T-helper 2 cell (primary cell): ENCODE measurements at regions not wholly inside any gene's neighbourhood (a gene's known extent, or its start where the extent isn't known, plus 50 kb on each side); places are given as distances from the start of the nearest gene placed in this dataset.
A peak's percentile ranks its signal among the peaks of the same experiment; 100 is the strongest.

Source experiments
- DNase-seq, 5 experiments: peaks; one replicate each; pipeline versions ENCODE4 v3.0.0 to v3.0.0-alpha.2; 2012 to 2022

GRCh38 chr1:234684856-234685255 lies 74.9 kb upstream of the IRF2BP2 start:
- no peak for DNase-seq

DNA sequence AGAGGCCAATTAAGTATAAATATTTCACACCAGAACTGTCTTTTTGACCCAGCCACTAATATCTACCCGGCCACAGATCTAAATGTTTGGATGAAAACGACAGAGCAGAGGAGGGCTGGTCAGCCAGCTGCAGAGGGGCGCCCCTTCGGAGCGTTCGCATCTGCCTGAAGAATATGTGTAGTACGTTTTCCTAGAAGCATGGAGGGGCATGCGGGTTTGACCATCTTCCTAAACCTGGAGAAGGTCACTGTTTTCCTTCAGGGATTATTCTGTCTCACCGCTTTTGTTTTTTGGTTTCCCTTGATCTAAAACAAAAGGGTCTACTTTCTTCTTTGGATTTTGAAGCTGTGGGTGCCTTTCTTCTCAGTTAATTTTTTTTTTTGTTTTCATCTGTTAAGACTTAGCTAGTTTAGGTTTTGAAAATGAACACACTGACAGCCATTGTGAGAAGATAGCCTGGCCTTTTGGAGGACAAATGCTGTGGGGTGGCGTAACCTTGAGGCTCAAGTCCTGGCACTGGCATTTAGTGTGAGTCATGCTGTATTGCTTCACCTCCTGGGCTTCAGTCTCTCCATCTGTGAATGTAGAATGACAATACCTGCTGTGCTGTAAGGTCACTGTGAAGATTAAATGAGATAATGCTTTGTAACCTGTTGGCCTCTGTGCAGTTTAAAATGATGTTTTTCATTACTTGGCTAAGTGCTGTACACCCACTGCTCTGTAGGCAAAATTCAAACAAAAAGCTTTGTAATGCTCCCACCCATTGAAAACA lies 74.1 kb upstream of the IRF2BP2 start:
- no peak for DNase-seq

GRCh38 chr1:234683127-234683860 lies 73.3 kb upstream of the IRF2BP2 start:
- no peak for DNase-seq

DNA sequence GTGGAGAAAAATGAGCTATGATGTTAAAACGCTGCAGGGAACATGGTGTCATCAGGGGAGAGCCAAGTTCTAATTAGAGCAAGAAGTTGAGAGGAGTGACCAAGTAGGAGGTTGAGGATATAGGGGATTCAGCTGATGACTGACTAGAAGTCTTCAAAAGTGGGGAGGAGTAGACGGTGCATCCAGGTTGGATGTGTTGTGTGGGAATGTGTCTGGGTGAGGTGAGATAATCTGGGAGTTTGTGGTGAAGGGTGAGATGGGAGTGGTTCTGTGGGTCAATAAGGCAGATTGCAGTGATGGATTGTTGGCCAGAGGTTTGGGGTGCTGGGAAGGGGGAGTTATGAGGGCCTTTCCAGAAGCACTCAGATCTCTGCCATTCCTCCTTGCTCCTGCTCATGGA lies 72.0 kb upstream of the IRF2BP2 start:
- no peak for DNase-seq

- no peak for DNase-seq
Observed at GRCh38 chr1:234681065-234681464, 71.1 kb upstream of the IRF2BP2 start.

- DNase-seq = no peak
Observed at GRCh38 chr1:234680331-234680904, 70.4 kb upstream of the IRF2BP2 start.

GRCh38 chr1:234676103-234676594 lies 66.2 kb upstream of the IRF2BP2 start:
- DNase-seq = peak in 4 of 5 experiments; percentile 24 to 62 (median 33)

GRCh38 chr1:234675572-234675971 lies 65.6 kb upstream of the IRF2BP2 start:
- no peak for DNase-seq

DNA sequence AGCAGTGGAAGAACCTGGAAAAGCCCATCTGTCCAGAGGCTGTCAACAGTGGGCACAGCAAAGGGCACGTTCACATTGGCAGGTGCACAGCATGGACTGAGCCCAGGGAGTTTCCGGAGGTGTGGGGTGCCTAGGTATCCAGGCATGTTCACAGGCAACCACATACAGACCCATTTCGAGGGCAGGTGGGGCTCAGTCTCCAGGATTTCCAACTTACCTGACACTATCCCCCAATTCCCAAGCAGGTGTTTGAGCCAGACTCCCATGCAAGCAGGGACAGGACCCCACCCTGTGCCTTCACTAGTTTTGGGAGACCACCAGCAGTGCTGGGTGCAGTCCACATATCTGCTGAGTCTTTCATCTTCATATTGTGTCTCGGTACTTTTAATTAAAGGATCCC lies 65.0 kb upstream of the IRF2BP2 start:
- no peak for DNase-seq

DNA sequence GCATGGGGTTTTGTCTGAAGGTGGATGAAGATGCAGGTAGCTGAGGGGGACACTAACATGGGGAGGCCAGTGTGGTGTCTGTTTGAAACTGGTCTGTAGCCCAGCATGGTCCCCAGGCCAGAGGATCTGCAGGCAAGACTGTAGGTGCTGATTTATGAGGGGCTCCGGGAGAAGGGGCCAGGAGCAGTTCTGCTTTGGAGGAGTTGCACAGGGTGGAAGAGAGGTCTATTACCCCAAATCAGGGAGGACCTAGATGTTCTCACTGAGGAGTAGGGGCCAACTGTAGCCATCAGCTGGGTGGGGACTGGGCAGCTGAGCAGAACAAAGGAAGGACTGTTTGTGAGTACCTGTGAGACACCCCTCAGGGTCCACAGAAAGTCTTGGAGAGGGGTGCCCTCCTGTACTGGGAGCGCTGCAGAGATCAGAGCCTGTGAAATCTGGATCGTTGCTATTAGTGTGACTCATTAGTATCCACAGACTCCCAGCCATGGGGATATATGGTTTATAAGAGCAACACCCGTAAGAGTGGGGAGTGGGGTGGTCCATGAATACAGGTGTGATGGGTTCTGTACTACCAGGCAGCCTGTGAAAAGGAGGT lies 64.3 kb upstream of the IRF2BP2 start:
- DNase-seq = no peak

DNA sequence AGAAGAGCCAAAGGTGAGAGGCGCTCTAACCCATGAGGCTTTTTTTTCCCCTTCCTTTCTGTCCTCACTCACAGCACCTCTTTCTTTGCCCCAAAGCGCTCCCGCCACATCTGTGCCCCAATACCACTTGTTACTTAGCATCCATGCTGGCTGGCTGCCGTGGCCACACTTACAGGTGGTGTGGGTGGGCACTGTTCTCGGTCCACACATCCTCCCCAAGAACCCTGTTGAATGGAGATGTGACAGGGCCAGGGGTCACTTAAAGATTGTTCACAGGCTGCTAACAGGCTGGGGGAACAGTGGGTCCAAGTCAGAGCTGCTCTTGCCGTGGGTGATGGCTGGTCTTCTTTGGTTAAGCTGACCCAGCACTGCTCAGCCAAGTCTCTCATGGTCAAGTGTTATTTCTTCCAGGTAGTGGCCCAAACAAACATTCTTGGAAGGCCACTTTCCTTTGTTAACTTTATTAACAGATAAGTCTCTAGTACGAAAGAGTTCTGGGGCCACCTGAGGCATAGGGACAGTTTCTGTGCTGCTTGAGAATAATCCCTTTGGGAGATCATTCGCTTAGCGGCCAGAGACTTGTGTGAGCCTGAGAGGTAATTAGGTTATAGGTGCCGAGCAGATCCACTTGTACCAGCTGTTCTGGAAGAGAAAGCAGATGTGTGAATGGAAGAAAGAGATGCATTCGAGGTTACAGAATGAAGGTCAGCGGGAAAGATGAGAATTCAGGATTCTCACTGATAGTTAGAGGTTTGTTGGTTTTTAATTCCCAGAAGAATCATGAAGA lies 62.6 kb upstream of the IRF2BP2 start:
- DNase-seq = no peak

- DNase-seq = no peak
Observed at GRCh38 chr1:234670967-234671626, 61.1 kb upstream of the IRF2BP2 start.

- DNase-seq = no peak
Observed at GRCh38 chr1:234669499-234669898, 59.5 kb upstream of the IRF2BP2 start.

GRCh38 chr1:234668577-234668955 lies 58.6 kb upstream of the IRF2BP2 start:
- DNase-seq = no peak

DNA sequence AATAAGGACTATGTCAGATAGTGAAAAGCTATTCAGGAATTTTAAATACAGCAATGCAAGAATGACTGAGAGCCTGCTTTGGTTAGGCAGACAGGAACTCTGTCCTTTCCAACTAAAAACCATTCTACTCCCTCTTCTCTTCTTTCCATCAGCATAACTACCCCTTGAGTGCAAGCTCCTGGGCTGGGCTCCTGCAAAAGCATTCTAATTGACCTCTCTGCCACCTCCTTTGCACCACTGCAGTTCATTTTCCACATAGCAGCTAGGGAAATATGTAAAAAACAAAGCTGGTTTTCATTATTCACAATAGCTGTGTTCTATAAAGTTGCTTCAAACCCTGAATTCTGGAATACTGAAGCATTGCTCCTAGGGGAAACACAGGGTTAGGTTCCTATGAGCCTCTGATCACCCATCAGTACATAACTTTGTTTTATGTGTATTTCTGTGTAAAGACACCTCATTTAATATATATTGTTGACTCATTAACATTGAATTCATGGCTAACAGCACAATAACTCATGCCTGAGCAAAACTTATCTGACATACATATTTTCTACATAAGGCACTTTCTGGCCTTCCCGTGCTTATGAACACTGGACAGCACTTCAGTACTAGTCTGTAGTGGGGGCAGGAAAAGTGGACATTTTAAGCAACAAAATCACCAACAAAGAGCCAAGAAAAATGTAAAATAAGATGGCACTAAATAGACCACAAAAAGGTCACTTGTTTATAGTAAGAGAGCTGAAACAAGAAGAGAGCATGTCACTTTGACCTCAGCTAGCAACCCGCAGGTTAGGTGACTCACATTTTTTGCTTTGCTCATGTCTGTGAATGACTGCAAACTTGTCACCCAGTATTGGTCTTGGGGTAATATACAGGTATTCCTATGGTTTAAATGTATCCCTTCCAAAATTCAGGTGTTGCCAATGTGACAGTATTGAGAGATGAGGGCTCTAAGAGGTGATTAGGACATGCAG lies 57.9 kb upstream of the IRF2BP2 start:
- no peak for DNase-seq

GRCh38 chr1:234666761-234667160 lies 56.8 kb upstream of the IRF2BP2 start:
- DNase-seq = no peak

- DNase-seq = no peak
Observed at GRCh38 chr1:234665975-234666605, 56.1 kb upstream of the IRF2BP2 start.

- no peak for DNase-seq
Observed at GRCh38 chr1:234662148-234662547, 52.2 kb upstream of the IRF2BP2 start.

DNA sequence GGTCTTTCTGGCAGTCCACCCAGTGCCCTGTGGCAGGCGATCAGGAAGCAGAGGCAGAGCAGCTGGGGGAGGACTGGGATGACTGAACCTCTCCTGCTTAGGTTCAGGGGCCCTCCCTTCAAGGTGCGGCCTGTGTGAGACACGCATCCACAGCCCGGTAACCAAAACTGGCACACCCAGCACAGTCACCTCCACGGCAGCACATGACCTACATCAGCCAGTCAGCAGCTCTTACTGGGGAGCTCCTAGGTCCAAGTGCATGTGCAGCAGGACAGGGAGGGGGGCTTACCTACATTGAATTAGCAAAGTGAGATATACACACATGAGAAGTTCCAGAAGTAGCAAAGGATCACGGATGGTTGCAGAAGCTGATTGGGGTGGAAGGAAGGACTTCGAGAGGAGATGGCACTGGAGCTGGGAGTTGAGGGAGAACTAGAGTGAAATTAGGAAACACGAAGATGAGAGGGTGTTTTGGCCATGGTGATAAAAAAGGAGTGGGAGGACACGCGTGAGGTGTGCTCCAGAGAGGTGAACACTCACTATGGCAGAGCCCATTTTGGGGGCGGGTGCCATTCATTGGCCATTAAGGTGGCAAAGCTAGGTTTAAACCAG lies 51.4 kb upstream of the IRF2BP2 start:
- DNase-seq = no peak
